ENCODE measurements at regions not wholly inside any gene's neighbourhood (a gene's known extent, or its start where the extent isn't known, plus 50 kb on each side); places are given as distances from the start of the nearest gene placed in this dataset.

DNA sequence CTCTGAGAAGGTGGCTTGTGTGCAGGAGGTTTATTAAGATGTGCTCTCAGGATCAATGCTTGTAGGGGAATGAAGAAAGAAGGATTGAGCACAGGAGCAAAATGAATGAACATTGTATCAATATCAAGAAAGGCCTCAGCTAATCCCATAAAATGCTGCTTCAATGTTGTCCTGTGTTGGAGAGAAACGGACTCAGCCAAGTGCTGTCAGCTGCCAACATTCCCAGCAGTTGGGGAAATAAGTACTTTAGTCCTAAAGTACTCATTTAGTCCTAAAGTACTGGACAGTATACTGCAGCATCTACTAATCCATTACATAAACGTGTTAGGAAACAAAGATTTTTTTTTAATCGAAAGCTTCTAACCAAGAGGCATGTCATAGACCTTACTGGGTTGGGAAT lies 255.9 kb downstream of the SEC23A start:
- TF ChIP-seq, protein P1, sequence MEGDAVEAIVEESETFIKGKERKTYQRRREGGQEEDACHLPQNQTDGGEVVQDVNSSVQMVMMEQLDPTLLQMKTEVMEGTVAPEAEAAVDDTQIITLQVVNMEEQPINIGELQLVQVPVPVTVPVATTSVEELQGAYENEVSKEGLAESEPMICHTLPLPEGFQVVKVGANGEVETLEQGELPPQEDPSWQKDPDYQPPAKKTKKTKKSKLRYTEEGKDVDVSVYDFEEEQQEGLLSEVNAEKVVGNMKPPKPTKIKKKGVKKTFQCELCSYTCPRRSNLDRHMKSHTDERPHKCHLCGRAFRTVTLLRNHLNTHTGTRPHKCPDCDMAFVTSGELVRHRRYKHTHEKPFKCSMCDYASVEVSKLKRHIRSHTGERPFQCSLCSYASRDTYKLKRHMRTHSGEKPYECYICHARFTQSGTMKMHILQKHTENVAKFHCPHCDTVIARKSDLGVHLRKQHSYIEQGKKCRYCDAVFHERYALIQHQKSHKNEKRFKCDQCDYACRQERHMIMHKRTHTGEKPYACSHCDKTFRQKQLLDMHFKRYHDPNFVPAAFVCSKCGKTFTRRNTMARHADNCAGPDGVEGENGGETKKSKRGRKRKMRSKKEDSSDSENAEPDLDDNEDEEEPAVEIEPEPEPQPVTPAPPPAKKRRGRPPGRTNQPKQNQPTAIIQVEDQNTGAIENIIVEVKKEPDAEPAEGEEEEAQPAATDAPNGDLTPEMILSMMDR (conservative IDR thresholded peaks at IDR 0.05): no peak
- TF ChIP-seq EZH2 (IDR thresholded peaks at IDR 0.05; ENCODE audit: low read depth): no peak
